ENCODE measurements at regions not wholly inside any gene's neighbourhood (a gene's known extent, or its start where the extent isn't known, plus 50 kb on each side); places are given as distances from the start of the nearest gene placed in this dataset.

DNA sequence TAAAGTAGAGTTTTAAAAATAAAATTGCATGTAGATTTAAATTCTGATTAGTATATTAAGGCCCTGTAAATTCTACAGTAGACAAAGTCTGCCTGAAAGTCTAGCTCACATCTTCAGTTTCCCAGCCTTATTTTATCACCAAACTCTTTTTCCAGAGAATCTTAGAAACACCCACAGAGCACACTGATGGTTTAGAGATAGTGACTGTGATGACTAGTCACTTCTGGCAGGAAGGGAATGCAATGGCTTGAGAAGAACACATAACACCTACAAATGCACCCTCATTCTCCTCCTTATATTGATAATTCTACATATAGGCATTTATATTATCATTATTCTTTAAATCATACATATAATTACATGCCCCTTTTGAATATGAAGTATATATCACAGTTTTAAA lies 232.9 kb downstream of the ARAP2 start:
- DNase-seq (ENCODE audit: low read depth, low spot score), result no peak
- ChIA-PET CTCF (no interaction called here), POLR2A (no interaction called here)
- TF ChIP-seq SIN3A (IDR thresholded peaks at IDR 0.05; ENCODE audit: borderline replicate concordance, insufficient read depth, low read depth, low read length) (no peak), POLR2AphosphoS5 (IDR thresholded peaks at IDR 0.05; ENCODE audit: low read depth, low read length) (no peak), TCF7L2 (IDR thresholded peaks at IDR 0.05; ENCODE audit: low read depth, low read length) (no peak)
- TF ChIP-seq, protein P1, sequence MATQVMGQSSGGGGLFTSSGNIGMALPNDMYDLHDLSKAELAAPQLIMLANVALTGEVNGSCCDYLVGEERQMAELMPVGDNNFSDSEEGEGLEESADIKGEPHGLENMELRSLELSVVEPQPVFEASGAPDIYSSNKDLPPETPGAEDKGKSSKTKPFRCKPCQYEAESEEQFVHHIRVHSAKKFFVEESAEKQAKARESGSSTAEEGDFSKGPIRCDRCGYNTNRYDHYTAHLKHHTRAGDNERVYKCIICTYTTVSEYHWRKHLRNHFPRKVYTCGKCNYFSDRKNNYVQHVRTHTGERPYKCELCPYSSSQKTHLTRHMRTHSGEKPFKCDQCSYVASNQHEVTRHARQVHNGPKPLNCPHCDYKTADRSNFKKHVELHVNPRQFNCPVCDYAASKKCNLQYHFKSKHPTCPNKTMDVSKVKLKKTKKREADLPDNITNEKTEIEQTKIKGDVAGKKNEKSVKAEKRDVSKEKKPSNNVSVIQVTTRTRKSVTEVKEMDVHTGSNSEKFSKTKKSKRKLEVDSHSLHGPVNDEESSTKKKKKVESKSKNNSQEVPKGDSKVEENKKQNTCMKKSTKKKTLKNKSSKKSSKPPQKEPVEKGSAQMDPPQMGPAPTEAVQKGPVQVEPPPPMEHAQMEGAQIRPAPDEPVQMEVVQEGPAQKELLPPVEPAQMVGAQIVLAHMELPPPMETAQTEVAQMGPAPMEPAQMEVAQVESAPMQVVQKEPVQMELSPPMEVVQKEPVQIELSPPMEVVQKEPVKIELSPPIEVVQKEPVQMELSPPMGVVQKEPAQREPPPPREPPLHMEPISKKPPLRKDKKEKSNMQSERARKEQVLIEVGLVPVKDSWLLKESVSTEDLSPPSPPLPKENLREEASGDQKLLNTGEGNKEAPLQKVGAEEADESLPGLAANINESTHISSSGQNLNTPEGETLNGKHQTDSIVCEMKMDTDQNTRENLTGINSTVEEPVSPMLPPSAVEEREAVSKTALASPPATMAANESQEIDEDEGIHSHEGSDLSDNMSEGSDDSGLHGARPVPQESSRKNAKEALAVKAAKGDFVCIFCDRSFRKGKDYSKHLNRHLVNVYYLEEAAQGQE (IDR thresholded peaks at IDR 0.05; ENCODE audit: insufficient read depth in 1 of 2, low read depth in 2 of 2, low read length in 1 of 2), result no peak
- TF ChIP-seq, protein P2, sequence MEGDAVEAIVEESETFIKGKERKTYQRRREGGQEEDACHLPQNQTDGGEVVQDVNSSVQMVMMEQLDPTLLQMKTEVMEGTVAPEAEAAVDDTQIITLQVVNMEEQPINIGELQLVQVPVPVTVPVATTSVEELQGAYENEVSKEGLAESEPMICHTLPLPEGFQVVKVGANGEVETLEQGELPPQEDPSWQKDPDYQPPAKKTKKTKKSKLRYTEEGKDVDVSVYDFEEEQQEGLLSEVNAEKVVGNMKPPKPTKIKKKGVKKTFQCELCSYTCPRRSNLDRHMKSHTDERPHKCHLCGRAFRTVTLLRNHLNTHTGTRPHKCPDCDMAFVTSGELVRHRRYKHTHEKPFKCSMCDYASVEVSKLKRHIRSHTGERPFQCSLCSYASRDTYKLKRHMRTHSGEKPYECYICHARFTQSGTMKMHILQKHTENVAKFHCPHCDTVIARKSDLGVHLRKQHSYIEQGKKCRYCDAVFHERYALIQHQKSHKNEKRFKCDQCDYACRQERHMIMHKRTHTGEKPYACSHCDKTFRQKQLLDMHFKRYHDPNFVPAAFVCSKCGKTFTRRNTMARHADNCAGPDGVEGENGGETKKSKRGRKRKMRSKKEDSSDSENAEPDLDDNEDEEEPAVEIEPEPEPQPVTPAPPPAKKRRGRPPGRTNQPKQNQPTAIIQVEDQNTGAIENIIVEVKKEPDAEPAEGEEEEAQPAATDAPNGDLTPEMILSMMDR (IDR thresholded peaks at IDR 0.05), result no peak
- H3K9me3 ChIP-seq (ENCODE audit: control insufficient read depth, insufficient read depth, low read depth, low read length), result no peaks in the 10 kb centered on the region
- no TSS peak for BruUV-seq (replicated peaks)
- no peak overlapping the region for H3K4me3 ChIP-seq (ENCODE audit: low read depth in 2 of 2, low read length in 2 of 2)
- ATAC-seq, result no peak
- in situ Hi-C loops (cut with HindIII; ENCODE audit: low pct_unique_long_range_greater_than_20kb, low sequenced_read_pairs) (no loop called here), intact Hi-C loops (cut with micrococcal nuclease; ENCODE audit: unreplicated experiment) (no loop called here)
- H3K27ac ChIP-seq (ENCODE audit: low read length), result no peak overlapping the region
- no peaks in the 10 kb centered on the region for H3K27me3 ChIP-seq (ENCODE audit: control insufficient read depth, insufficient read depth, low read length)
- no peaks in the 10 kb centered on the region for H3K4me1 ChIP-seq (ENCODE audit: control insufficient read depth, insufficient read depth, low read length)
- no peaks in the 10 kb centered on the region for H3K36me3 ChIP-seq (ENCODE audit: control insufficient read depth, insufficient read depth, low read length)

DNA sequence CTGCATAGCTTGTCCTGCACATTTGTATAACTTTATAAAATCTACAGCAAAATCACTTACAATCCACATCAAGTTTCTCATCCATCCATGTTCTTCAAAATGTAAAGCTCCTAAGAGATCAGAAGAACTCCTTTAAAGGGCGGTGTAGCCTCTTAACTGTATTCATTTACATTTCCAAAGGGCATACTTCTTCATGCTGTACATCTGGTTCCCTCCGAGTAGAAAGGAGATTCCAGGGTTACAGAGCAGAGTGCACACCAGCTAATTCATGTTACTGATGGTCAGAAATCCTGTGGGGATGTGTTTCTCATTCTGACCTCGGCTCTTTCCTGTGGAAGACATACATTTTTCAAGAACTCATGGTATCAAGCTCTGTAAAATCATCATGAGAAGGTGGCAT lies 231.8 kb downstream of the ARAP2 start:
- BruUV-seq (replicated peaks), result no TSS peak
- intact Hi-C loops (cut with micrococcal nuclease; ENCODE audit: unreplicated experiment), result no loop called here
- H3K27me3 ChIP-seq (ENCODE audit: control insufficient read depth, insufficient read depth, low read length), result no peaks in the 10 kb centered on the region

More for the DNA sequence above, 231.8 kb downstream of the ARAP2 start:
- no peaks in the 10 kb centered on the region for H3K4me1 ChIP-seq (ENCODE audit: control insufficient read depth, insufficient read depth, low read length)
- POLR2A ChIA-PET, result no interaction called here
- CTCF ChIA-PET, result no interaction called here
- H3K4me3 ChIP-seq (ENCODE audit: low read depth in 2 of 2, low read length in 2 of 2), result no peak overlapping the region
- TF ChIP-seq, protein P2 (IDR thresholded peaks at IDR 0.05), result no peak
- no peak for TF ChIP-seq SIN3A (IDR thresholded peaks at IDR 0.05; ENCODE audit: borderline replicate concordance, insufficient read depth, low read depth, low read length)
- TF ChIP-seq, protein P1 (IDR thresholded peaks at IDR 0.05; ENCODE audit: insufficient read depth in 1 of 2, low read depth in 2 of 2, low read length in 1 of 2), result no peak
- no peak overlapping the region for H3K27ac ChIP-seq (ENCODE audit: low read length)
- in situ Hi-C loops (cut with HindIII; ENCODE audit: low pct_unique_long_range_greater_than_20kb, low sequenced_read_pairs), result no loop called here
- no peaks in the 10 kb centered on the region for H3K9me3 ChIP-seq (ENCODE audit: control insufficient read depth, insufficient read depth, low read depth, low read length)
- no peak for DNase-seq (ENCODE audit: low read depth, low spot score)
- H3K36me3 ChIP-seq (ENCODE audit: control insufficient read depth, insufficient read depth, low read length), result no peaks in the 10 kb centered on the region
- ATAC-seq, result no peak

All from Panc1 (cell line).